GM12878 (cell line): ENCODE measurements at regions not wholly inside any gene's neighbourhood (a gene's known extent, or its start where the extent isn't known, plus 50 kb on each side); places are given as distances from the start of the nearest gene placed in this dataset.

Experiments used
- BCL3 ChIP-seq: IDR thresholded peaks from 2 replicates; pipeline ENCODE4 v1.6.1; 2011; ENCODE audit warnings: borderline replicate concordance, low read depth, mild to moderate bottlenecking, moderate library complexity, low read length; ENCODE audit not compliant: insufficient read depth, poor library complexity, severe bottlenecking
- CBFB ChIP-seq: IDR thresholded peaks from 2 replicates; pipeline ENCODE4 v1.6.1; 2016; ENCODE audit warnings: antibody characterized with exemption, low read depth
- CREB1 ChIP-seq: IDR thresholded peaks from 2 replicates; pipeline ENCODE4 v1.6.1; 2012; ENCODE audit warnings: low read depth, mild to moderate bottlenecking, inconsistent platforms
- CTCF ChIP-seq, 3 experiments: IDR thresholded peaks in 2 of 3; conservative IDR thresholded peaks in 1 of 3; 2 replicates each; pipeline ENCODE4 v1.5.1; 2011; ENCODE audit warnings: low read depth in 3 of 3, low read length in 3 of 3, mild to moderate bottlenecking in 3 of 3, control low read depth in 2 of 3, moderate library complexity in 2 of 3, inconsistent platforms in 1 of 3, mixed read lengths in 1 of 3; ENCODE audit not compliant: control insufficient read depth in 2 of 3, insufficient read depth in 1 of 3; ENCODE audit errors: extremely low read depth in 1 of 3
- EED ChIP-seq: sonication (generic); IDR thresholded peaks from 2 replicates; pipeline ENCODE4 v1.6.1; 2016; ENCODE audit warnings: antibody characterized with exemption, low read depth
- EP300 ChIP-seq, 2 experiments: fragments of 150-350 bp in 1 of 2; IDR thresholded peaks; 2 replicates each; pipeline ENCODE4 v1.6.1; 2011 to 2012; ENCODE audit warnings: low read depth in 2 of 2, low read length in 2 of 2, borderline replicate concordance in 1 of 2, improper control_type of control experiment in 1 of 2, inconsistent platforms in 1 of 2; ENCODE audit not compliant: control insufficient read depth in 1 of 2
- GABPA ChIP-seq: IDR thresholded peaks from 2 replicates; pipeline ENCODE4 v1.6.1; 2014; ENCODE audit warnings: antibody characterized with exemption, low read depth, mild to moderate bottlenecking, inconsistent platforms
- JUND ChIP-seq: IDR thresholded peaks from 2 replicates; pipeline ENCODE4 v1.6.1; 2012; ENCODE audit warnings: low read depth, mild to moderate bottlenecking, low read length, improper control_type of control experiment, moderate library complexity
- NBN ChIP-seq: fragments of 450-650 bp; IDR thresholded peaks from 2 replicates; pipeline ENCODE4 v1.6.1; 2016
- POLR2A ChIP-seq: IDR thresholded peaks from 2 replicates; pipeline ENCODE4 v1.6.1; 2011; ENCODE audit warnings: low read depth, mild to moderate bottlenecking, low read length
- POLR2AphosphoS2 ChIP-seq: IDR thresholded peaks from 2 replicates; pipeline ENCODE4 v1.6.1; 2011; ENCODE audit warnings: low read depth, mild to moderate bottlenecking, low read length, improper control_type of control experiment, moderate library complexity
- POLR2AphosphoS5 ChIP-seq: IDR thresholded peaks from 2 replicates; pipeline ENCODE4 v1.6.1; 2011; ENCODE audit warnings: mild to moderate bottlenecking, low read length, inconsistent platforms
- RCOR1 ChIP-seq: conservative IDR thresholded peaks from 2 replicates; pipeline ENCODE4 v1.6.1; 2012; ENCODE audit warnings: low read depth, low read length, improper control_type of control experiment
- ZNF687 ChIP-seq: fragments of 450-650 bp; IDR thresholded peaks from 2 replicates; pipeline ENCODE4 v1.6.1; 2017; ENCODE audit warnings: mild to moderate bottlenecking, moderate library complexity

- TF ChIP-seq ZNF687, result no peak
- no peak for TF ChIP-seq CREB1
- no peak for TF ChIP-seq JUND
- no peak for TF ChIP-seq NBN
- TF ChIP-seq CTCF (IDR thresholded peaks at IDR 0.05 in 2 of 3, conservative IDR thresholded peaks at IDR 0.05 in 1 of 3; ENCODE audit: control insufficient read depth in 2 of 3, extremely low read depth in 1 of 3, insufficient read depth in 1 of 3, low read depth in 3 of 3, low read length in 3 of 3), result no peak
- TF ChIP-seq POLR2AphosphoS5, result no peak
- no peak for TF ChIP-seq POLR2AphosphoS2
- no peak for TF ChIP-seq CBFB
- TF ChIP-seq BCL3, result no peak
- TF ChIP-seq EED, result no peak
- no peak for TF ChIP-seq EP300 (IDR thresholded peaks at IDR 0.05; ENCODE audit: borderline replicate concordance in 1 of 2, control insufficient read depth in 1 of 2, low read depth in 2 of 2, low read length in 2 of 2)
- TF ChIP-seq POLR2A, result no peak
- TF ChIP-seq RCOR1, result no peak
- no peak for TF ChIP-seq GABPA
Observed at GRCh38 chr5:5788793-5789192, 366.3 kb downstream of the ICE1 start.
